Fibroblast of gingiva (primary cell): ENCODE measurements at regions not wholly inside any gene's neighbourhood (a gene's known extent, or its start where the extent isn't known, plus 50 kb on each side); places are given as distances from the start of the nearest gene placed in this dataset.
"Not testable (repeated sequence)": the region's sequence is repeated elsewhere in the genome, so short reads cannot be mapped to it uniquely, and the experiment has no call there.

ENCODE experiments used
- DNase-seq: peaks from one replicate; pipeline ENCODE4 v3.0.0-alpha.2; 2011; ENCODE audit warnings: low read depth

DNA sequence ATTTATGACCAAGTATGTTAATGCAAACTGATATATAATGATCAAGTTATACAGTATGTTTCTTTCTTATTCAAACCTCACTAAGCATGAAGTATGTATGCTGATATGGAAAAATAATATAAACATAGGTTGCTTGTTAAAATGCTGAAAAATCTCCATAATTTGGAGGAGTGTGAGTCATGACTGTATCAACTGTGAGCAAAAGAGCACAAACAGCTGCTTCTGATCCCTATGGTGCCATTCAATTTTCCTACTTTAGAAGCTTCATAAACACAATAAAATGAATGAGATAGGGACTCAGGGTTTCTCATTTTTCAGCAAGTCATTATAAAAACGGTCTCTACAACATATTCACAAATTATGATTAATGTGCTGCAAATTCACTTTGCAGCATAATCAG lies 129.9 kb upstream of the TFPI start:
- no peak for DNase-seq

DNA sequence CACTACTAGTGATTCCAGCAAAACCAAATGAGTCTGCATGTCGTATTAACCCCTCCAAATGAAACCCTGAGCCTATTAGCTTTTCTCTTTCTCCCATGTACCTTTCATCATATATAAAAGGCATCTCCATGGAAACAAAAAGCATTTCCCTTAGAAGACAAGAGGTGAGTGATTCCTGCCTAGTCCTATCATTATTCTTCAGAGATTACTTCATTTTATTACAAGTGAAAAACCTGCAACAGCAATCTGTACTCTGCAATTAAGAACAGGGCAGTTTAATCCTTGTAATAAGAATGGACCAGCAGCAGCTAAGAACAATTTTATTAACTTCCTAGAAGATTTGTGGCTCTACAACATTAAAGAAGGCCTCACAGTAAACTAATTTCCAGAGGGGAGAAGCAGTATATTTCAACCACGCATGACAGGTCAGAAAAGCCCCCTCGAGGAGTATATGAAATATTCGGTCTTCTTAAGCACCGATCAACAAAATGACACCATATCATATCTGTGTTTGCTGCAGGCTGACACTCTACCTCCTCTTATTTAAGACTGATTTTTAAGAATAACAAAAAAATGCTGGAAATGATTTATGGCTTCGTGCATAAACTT lies 132.3 kb upstream of the TFPI start:
- no peak for DNase-seq

DNA sequence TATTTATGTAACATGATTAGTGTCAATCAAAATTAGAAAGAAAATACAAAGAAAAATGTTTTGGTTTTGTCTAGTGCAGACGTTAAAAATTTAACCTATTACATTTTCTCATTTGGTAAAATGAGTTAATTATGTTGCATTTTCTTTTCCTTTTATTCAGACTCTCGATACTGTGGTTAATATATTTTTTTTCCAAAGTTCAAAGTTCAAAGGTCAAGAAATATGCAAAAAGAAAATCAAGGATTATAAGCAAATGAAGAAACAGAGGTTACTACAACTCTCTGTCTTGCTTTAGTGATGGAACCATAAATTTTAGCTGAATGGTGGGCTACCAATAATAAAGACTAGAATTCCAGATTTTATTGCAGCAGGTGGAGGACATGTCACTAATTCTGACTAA lies 133.3 kb upstream of the TFPI start:
- no peak for DNase-seq

DNA sequence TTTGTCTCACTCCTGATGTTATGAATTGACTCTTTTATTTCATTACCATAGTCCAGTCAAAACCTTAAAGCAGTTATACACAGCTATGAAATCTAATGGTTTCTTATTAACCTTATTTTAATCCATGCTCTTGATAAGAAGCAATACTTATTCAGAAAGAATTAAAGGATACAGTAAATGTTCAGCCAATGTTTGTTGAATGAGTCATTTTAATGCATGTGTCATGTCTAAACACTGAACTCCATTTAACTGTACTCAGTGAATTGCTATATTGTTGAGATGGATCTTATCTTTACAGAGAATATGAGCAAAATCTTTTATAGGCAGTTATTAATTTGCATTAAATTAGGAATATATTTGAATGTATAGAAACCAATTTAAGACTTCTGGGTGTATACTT lies 135.1 kb upstream of the TFPI start:
- DNase-seq, result no peak

DNA sequence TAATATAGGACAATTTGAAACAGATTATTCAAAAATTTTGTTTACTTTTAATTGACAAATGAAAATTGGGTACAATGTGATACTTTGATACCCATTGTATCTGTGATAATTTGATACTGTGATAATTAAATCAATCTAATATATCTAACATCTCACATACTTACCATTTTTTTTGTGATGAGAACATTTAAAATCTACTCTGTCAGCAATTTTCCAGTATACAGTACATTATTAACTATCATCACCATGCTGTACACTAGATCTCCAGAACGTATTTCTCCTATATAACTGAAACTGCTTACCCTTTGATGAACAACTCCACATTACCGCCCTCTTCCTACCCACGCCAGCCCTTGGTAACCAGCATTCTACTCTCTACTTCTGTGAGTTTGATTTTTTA lies 139.7 kb upstream of the TFPI start:
- DNase-seq, result no peak

DNA sequence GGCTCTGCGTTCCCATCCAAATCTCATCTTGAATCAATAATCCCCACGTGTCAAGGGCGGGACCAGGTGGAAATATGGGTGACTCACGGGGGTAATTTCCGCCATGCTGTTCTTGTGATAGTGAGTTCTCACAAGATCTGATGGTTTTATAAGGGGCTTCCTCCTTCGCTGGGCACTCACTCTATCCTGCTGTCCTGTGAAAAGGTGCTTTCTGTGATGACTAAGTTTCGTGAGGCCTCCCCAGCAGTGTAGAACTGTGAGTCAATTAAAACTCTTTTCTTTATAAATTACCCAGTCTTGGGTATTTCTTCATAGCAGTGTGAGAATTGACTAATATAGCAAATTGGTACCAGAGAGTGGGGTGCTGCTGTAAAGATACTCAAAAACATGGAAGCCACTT lies 142.4 kb upstream of the TFPI start:
- not testable (repeated sequence) for DNase-seq

DNA sequence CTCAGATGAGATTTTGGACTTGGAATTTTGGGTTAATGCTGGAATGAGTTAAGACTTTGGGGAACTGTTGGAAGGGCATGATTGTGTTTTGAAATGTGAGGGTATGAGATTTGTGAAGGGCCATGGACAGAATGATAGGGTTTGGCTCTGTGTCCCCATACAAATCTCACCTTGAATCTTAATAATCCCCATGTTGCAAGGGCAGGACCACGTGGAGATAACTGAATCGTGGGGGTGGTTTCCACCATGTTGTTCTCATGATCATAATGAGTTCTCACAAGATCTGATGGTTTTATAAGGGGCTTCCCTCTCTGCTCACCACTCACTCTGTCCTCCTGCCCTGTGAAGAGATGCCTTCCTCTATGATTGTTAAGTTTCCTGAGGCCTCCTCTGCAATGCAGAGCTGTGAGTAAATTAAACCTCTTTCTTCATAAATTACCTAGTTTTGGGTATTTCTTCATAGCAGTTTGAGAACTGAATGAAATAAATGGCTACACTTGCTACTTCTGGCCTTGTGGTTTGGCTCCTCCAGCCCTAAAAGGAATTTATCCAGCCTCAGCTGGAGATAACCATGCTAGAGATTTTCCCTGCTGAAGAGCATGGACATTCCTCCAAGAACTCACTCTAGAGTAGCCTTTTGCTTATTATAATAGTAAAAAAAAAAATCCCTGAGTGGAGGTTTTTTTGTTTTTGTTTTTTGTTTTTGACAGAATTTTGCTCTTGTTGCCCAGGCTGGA lies 144.3 kb upstream of the TFPI start:
- DNase-seq, result no peak

DNA sequence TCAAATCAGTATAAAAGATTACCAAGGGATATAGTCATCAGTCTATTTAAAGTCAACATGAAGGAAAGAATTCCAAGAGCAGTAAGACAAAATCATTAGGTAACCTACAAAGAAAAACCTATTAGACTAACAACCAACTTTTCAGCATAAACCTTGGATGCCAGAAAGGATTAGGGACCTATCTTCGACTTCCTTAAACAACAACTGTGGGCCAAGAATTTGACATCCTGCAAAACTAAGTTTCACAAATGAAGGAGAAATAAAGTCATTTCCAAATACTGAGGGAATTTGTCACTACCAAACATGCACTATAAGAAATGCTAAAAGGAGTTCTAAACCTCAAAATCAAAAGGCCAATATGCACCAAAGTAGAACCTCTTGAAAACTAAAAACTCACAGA lies 147.9 kb upstream of the TFPI start:
- DNase-seq, result no peak

DNA sequence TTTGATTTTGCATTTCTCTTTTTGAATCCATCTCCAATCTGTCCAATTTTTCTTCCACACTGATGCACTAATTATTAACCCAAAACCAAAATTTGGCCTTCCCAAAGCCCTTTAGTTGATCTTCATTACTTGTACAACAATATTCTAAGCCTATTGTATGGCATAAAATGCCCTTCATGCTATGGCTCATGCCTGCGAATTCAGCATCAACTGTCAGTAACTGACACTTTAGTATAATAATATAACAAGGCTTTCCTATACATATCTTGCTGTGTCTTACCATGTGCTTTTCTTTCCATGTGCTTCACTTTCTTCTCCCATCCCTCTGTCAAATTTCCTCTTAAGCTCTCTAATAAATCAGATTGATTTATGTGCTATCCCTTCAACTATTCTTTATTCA lies 154.0 kb upstream of the TFPI start:
- DNase-seq, result no peak

DNA sequence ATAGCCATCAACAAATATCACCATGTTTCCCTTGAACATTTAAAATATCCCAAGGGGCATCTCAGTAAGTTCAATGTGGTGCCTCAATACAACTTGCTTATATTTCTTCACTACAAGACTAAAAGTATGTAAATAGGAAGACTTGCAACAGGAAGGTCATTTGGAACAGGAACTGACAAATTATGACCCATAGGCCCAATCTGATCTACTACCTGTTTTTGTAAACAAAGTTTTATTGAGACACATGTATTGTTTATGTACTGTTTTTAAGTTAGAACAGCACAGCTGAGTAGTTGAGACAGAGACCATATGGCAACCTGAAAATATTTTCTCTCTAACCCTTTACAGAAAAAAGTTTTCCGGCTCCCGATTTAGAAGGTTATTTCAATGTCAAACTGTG lies 154.8 kb upstream of the TFPI start:
- DNase-seq, result no peak

DNA sequence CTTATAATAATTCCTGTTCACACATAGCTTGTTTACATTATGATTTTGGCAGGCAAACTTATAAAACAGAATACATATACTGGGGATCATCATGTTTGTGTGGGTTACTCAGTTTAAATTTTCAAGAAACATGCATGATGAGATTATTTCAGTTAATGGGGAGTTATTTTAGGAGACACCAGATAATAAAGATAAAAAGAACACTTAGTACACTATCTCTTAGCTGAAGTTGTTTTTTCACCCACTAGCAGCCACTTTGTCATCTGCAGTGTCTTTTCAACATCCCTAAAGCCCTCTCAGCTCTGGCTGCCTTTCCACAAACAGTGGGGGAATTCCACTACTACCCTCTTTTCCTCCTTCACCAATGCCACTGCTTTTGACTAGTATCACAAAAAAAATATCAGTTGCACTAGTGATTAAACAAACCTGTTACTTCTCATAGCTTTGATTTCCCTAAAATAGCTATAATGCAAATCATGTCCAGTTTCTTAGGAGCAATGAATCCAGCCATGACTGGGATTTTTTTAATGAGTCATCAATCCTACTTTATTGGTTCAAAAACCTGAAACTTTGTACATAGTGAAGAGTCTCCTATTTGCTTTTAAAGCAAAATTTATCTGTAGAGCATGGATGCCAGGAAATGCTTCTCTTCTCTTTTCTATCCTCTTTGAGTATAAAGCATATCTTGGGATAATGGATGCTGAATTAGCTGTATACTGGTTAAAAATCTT lies 156.7 kb upstream of the TFPI start:
- no peak for DNase-seq

DNA sequence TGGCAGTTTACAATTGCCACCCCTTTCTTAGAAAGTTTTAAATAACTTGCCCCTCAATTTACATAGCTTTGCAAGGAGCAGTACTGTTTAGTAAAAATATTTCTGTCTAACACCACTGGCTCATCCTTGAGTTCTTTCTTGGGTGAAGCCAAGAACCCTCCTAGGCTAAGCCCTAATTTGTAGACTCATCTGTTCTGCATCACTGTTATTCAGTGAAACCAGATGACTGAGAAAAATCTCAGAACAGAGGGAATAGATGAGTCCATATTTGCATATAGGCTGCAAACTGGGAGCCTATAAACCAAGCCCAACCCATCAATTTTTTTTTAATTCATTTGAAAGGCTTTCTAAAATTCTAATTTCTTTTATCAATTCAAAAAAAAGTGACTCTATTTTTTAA lies 161.4 kb upstream of the TFPI start:
- no peak for DNase-seq

DNA sequence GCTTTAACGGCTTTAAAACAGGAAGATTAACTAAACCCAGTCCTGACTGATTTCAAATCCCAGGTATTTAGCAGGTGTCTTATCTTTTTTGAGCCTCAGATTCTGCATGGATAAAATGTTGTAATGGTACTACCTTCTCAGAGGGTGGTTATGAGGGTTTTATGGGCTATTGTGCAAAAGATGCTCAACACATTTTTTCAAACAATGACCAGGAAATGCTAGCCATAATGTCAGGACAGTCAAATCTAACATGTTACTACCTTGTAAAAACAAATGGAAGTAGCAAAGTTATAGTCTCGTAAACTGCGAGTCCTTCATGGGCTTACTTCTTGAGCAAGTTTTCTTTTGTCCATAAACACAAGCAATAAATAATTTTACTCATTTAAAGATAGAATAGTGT lies 162.1 kb upstream of the TFPI start:
- DNase-seq, result no peak

DNA sequence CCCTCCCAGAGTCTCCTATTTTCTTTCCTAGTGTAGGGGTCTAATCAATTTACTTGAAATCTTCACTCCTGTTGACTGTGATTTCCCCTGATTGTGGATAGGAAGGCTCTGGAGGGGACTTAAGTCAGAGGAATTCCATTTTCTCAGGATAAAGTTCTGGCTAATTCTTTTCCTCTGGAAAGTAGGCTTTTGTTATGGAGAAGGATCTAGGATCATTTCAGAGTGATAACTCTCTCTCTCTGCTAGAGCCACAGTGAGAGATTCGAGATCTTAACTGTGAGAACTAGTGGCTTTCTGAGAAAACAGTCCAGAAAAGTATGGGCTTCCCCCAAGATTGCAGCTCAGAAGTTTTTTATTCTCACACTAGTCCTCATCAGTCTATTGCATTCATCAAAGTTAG lies 163.9 kb upstream of the TFPI start:
- no peak for DNase-seq

DNA sequence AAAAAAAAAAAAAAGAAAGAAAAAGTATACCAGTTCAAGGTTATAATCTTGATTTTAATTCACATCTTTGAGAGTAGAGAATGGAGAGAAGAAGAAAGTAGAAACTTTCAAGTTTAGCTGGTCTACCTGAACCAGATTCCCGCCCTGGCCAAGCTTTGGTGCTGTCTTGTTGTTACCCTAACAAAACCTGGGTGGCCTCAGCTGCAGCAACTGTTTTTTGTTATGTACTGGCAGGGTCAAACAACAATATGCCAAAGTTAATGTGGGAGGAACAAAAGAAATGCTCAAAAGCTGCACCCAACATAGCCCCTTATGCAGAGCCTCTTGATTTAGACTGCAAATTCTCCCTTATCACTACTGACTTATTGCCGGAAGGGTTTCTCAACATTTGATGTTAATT lies 165.3 kb upstream of the TFPI start:
- DNase-seq, result no peak

DNA sequence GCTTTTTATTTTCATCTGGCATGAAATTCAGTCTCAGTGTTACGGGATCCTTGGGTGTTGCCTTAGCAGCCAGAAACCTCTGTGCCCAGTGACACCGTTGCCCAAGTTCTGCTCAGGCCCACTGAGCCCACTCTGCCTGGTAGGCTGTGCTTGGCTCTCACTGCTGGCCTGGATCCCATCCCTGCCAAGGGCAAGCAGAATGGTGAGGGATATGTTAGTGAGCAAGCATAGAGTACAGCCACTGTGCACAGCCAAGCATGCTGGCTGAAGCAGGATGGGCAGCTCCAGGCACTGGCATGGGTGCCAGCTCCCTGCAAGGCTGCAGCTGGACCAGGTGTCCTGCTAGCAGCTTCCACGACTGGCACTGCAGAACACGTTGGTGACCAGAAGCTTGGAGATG lies 194.7 kb upstream of the TFPI start:
- no peak for DNase-seq

DNA sequence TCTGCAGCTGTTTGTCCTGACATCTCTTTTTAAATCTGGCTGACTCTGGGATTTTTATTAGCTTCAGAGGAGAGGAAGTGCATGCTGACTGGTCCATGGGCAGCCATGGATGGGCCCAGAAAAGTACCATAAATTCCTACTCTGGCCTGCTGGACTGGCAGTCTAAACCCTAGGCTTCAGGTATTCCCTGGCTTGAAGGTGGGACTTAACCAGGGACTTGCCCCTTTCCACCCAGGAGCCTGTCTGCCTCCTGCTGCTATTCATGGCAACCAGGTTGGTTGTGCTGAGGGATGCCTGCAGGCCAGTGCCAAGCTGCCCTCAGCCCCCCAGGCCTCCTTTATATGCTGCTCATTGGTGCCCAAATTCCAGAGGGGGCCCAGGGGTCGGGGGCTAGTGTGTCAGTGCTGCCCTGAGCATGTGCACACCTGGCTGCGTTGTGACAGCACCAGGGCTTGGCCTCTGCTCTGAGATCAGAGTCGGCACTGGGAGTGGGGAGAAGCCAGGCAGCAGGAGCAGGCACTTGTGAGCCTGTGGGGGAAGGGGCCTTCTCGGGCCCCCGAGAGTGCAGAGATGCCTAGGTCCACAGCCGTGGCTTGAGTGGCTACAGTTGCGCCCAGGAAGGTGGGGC lies 195.7 kb upstream of the TFPI start:
- no peak for DNase-seq

DNA sequence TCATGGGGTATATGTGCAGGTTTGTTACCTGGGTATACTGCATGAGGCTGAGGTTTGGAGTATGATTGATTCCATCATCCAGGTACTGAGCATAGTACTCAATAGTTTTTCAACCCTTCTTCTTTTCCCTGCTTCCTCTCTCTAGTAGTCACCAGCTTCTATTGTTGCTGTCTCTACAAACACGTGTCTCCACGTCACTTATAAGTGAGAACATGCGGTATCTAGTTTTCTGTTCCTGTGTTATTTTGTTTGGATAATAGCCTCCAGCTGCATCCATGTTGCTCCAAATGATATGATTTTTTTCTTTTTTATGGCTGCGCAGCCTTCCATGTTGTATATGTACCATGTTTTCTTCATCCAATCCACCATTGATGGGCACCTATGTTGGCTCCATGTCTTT lies 214.8 kb upstream of the TFPI start:
- no peak for DNase-seq

DNA sequence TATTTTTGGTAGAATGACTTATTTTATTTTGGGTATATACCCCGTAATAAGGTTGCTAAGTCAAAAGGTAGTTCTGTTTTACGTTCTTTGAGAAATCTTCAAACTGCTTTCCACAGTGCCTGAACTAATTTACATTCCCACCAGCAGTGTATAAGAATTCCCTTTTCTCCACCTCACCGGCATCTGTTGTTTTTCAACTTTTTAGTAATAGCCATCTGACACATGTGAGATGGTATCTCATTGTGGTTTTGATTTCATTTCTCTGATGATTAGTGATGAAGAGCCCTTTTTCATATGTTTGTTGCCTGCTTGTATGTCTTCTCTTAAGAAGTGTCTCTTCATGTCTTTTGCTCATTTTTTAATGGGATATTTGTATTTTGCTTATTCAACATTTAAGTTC lies 215.2 kb upstream of the TFPI start:
- DNase-seq, result no peak

DNA sequence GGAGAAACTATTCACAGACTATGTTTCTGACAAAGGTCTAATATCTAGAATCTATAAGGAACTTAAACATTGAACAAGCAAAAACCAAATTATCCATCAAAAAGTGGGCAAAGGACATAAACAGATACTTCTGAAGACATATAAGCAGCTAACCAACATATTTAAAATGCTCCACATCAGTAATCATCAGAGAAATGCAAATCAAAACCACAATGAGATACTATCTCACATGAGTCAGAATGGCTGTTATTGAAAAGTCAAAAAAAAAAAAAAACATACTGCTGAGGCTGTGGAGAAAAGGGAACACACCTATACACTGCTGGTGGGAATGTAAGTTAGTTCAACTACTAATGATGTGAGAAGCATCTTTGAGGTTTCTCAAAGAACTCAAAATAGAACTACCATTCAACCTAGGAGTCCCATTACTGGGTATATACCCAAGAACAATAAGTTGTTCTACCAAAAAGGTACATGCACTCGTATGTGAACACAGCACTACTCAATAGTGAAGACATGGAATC lies 220.4 kb upstream of the TFPI start:
- peak; percentile 12 for DNase-seq

DNA sequence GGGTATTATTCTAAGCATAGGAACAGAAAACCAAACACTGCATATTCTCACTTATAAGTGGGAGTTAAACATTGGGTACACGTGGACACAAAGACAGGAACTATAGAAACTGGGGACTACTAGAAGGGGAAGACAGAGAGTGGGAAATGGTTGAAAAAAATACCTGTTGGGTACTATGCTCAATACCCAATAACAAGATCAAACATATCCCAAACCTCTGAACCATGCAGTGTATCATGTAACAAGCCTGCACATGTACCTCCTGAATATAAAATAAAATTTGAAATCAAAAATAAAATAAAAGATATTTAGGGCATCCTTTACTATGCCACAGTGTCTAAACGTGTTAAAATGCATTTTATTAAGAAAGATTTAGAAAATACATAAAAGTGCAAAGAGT lies 221.0 kb upstream of the TFPI start:
- DNase-seq, result no peak

DNA sequence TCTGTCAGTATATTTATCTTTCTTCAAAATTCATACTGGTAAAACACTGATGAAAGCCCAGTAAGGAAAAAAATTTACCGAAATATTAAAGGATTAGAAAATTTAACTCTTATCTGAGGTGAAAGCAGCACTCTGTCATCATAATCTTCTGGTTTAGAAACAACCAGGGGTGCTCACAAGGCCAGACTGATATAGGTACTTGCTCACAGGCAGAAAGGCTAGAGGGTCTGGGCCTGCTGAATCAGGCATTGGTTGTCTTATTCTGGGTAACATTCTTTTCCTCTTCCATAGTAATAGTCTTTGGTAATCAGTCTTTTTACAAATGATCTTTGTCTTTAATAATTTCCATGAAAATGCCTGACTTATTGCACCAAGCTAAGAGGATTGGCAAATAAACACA lies 221.4 kb upstream of the TFPI start:
- DNase-seq, result no peak

DNA sequence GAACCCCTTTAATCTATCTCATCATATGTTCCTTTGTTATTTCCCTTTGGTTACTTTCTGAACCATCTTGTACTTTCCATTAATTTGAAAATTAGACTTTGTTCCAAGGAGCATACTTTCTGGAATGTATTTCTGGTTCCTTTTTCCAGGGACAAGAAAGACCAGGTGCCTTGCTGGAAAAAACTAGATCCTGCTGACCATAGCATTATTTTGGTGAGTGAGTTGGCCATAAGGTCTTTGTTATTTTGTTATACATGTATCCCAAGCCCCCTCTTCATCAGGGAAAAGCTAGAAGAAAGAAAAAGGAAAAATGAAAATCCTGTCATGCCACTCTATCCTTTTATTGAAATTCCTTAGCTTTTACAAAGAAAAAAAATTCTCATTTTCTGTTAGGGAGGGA lies 228.1 kb upstream of the TFPI start:
- DNase-seq, result no peak
